Stimulated activated CD8-positive, alpha-beta memory T cell treated with anti-CD3 and anti-CD28 coated beads, Interleukin-7, amount 100 ng/mL, for 48 hours (primary cell): ENCODE measurements at regions not wholly inside any gene's neighbourhood (a gene's known extent, or its start where the extent isn't known, plus 50 kb on each side); places are given as distances from the start of the nearest gene placed in this dataset.
A peak's percentile ranks its signal among the peaks of the same experiment; 100 is the strongest.

Source experiments
- DNase-seq, 2 donors: peaks; one replicate each; pipeline ENCODE4 v3.0.0-alpha.2; 2020; ENCODE audit warnings: low read depth in 1 of 2; ENCODE audit errors: extremely low read depth in 1 of 2

DNA sequence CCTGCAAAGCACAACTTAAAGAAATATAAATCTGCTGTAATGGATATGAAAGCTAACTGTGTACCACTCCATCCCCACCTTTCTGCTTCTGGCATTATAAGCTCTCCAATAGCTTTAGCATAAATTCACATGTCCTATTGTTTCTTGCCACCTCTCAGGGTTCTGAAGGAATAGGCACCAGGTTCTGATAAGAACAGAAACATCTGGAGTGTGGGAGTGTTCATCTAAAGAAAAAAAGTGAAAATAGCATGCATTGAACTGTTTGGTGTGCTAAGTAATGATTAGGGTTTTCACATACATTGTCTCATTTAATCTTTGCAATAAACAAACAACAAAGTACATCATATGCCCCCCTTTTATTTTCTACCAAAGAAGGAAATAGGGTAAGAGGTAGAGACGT, 72.3 kb downstream of the FAM76B start:
- no peak for DNase-seq

DNA sequence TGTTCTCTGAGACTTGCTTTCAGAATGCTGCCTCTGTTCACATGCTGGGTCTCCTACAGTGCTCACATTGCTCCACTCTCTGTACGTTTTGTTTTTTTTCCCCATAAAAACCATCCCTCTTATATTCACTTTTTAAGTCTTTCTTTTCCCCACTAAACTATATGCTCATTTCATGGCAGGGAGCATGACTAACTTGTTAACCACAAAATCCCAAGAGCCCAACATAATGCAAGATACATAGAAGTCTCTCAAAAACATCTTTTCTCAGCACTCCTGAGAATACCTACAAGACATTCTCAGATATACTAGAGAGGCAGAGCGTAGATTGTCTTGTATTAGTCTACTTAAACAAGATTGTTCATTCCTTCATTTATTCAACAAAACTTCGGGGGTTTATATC, 73.3 kb downstream of the FAM76B start:
- no peak for DNase-seq

- peak; percentile 16 to 40 for DNase-seq
Observed at GRCh38 chr11:95715777-95716241, 73.8 kb downstream of the FAM76B start.

DNA sequence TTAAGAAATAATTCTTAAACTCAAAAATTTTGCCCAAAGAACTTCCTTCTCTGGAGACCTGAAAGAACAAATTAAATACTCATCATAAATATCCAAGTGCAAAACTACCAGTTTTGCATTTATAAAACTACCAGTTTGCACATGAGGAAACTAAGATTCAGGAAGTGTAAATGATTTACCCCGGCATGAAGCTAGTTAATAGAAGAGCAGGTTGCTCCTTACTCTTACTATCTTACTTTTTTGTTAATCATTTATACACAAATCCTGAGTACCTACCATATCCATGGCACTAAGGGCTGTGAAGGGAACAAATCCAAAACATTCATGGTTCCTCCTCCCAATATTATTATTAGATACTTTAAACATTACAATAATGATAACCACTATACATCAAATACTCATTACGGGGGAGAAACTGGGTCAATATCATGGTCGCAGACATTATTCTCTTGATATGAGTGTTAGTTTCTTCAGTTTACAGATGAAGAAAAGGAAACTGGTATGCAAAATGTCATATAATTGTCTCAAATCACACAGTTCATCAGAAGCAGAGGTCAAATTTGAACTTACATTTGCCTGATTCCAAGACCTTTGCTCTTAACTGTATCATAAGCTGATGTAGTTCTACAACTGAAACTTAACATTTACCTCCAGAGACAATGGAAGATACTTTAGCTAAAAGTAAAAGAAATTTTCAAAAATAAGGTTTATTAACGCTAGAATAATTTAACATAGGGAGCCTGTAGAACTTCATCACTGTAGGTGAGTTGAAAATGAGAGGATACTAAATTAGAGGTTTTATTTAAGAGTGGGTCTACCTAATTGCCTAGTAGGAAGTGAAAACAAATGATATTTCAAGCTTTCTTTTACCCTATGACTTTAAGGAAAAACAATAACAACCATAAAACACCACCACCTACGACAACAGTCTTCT, 74.5 kb downstream of the FAM76B start:
- no peak for DNase-seq

DNA sequence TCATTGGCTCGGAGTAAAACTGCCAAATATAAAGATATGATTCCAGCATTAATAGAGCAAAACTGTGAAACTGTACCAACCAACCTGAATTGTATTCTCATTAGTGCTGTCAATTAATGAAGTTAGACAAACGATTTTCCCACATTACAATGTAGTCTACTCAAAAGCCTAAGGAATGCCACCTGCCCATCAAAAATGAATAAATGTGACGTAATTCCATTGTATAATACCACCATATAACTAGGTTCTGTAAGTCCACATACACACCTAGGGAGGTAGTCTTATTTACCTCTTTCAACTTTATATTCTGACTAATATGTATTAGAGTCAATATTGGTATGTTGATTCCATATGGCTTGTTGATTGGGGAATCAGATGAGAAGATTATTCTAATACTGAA, 76.2 kb downstream of the FAM76B start:
- no peak for DNase-seq

- no peak for DNase-seq
Observed at GRCh38 chr11:95711945-95712221, 77.7 kb downstream of the FAM76B start.

DNA sequence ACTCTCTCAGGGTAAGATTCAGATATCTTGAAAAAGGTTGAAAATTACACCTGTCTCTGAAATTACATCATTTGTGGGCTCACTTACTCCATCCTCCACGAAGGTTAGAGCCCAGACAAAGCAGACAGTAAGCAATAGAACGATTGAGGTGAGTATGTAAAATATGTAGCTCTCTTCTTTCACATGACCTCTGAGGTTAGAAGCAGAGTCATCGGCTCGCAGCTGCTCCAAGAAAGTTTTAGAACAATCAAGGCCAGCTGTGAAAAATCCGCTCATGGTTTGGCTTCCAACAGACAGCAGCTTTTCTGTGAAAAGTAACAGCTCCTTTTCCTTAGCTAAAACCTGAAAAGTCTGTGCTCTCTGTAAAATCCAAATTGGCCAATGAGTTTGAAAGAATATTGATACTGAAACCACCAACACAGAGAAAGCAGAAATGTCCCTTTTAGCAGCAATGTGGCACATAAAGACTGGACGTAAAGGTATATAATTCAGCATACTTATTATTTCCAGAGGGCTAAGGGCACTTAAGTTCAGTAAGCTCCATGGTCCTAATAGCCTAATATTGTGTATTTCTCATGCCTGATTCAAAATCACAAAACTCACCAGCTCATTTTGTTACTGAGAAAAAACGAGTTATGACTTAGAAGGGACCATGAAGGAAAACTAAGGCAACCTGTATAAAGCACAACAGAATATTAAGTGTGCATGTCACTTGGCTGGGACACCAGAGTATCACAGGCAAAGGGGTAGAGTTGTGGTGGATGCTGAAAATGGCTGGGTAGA, 78.2 kb downstream of the FAM76B start:
- DNase-seq: no peak

GRCh38 chr11:95708681-95709080, 80.9 kb downstream of the FAM76B start:
- no peak for DNase-seq

DNA sequence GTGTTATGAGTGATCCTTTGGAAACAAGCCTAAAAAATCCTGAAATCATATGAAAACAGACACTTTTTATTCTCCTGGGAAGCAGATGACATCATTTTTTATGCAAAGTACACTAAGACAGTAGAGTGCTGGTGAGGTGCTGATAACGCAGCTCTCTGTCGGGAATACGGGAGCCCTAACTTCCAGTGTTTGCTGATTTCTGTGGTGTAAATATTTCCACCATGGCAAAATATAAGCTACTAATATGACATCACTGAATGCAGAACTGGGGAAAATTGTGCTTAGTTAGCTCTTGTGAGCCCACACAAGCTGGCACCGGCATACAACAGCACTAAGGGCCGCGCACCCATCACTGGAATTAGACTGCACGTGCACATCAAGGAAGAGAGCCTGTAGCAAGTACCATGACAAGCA, 82.6 kb downstream of the FAM76B start:
- DNase-seq: no peak

- peak; percentile 55 to 74 for DNase-seq
Observed at GRCh38 chr11:95705485-95706124, 84.0 kb downstream of the FAM76B start.

GRCh38 chr11:95704865-95705264, 84.7 kb downstream of the FAM76B start:
- DNase-seq: no peak

- DNase-seq: no peak
Observed at GRCh38 chr11:95703049-95703448, 86.5 kb downstream of the FAM76B start.

DNA sequence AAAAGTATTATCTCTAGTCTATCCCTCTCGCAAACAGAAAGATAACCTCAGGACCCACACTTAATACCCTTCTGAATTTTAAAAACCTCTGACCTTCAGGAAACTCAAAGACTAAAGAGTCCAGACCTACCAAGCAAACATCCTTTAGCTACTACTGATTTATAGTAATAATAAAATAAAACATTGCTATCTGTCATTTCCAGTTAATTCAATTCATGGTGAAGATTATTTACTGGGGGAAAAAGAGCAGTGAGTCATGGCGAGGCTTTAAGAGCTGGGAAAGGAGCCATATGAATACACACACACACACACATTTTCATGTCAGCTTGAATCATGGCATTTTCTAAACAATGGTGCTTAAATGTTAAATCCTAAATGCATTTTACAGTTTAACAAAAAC, 87.1 kb downstream of the FAM76B start:
- DNase-seq: no peak

DNA sequence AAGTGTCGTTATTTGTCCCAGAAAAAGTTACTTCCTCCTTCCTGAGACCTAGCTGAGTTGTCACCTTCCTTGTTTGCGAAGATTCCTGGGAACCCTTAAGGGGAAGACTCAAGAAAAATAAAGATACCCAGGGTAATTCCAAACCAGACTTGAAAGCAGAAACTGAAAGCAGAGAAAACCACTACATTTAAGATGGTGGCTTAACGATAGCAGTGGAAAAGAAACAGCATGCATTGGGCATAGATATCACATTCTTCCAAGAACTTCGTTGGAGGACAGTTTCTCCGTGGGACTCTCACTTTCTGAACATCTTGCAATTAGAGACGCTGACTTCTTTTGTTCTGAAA, 89.1 kb downstream of the FAM76B start:
- no peak for DNase-seq

- no peak for DNase-seq
Observed at GRCh38 chr11:95699631-95700470, 89.7 kb downstream of the FAM76B start.

- DNase-seq: no peak
Observed at GRCh38 chr11:95698676-95699557, 90.7 kb downstream of the FAM76B start.

GRCh38 chr11:95697614-95698408, 91.8 kb downstream of the FAM76B start:
- no peak for DNase-seq

- DNase-seq: no peak
Observed at GRCh38 chr11:95695181-95695580, 94.4 kb downstream of the FAM76B start.

- no peak for DNase-seq
Observed at GRCh38 chr11:95693298-95693697, 96.3 kb downstream of the FAM76B start.
